ENCODE measurements at regions not wholly inside any gene's neighbourhood (a gene's known extent, or its start where the extent isn't known, plus 50 kb on each side); places are given as distances from the start of the nearest gene placed in this dataset.

GRCh38 chr12:111038941-111039340, 118.6 kb upstream of the MYL2 start:
- TF ChIP-seq, protein P1, sequence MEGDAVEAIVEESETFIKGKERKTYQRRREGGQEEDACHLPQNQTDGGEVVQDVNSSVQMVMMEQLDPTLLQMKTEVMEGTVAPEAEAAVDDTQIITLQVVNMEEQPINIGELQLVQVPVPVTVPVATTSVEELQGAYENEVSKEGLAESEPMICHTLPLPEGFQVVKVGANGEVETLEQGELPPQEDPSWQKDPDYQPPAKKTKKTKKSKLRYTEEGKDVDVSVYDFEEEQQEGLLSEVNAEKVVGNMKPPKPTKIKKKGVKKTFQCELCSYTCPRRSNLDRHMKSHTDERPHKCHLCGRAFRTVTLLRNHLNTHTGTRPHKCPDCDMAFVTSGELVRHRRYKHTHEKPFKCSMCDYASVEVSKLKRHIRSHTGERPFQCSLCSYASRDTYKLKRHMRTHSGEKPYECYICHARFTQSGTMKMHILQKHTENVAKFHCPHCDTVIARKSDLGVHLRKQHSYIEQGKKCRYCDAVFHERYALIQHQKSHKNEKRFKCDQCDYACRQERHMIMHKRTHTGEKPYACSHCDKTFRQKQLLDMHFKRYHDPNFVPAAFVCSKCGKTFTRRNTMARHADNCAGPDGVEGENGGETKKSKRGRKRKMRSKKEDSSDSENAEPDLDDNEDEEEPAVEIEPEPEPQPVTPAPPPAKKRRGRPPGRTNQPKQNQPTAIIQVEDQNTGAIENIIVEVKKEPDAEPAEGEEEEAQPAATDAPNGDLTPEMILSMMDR (IDR thresholded peaks at IDR 0.05), result no peak
- no peak for TF ChIP-seq EZH2 (IDR thresholded peaks at IDR 0.05; ENCODE audit: borderline replicate concordance, insufficient read depth, low read depth, low read length, poor library complexity, severe bottlenecking)
